ENCODE measurements at regions not wholly inside any gene's neighbourhood (a gene's known extent, or its start where the extent isn't known, plus 50 kb on each side); places are given as distances from the start of the nearest gene placed in this dataset.

GRCh38 chr5:63573380-63573779, 388.9 kb downstream of the HTR1A start:
- Histone ChIP-seq H3K27ac (no peak overlapping the region), H3K4me3 (no peak overlapping the region)

GRCh38 chr5:63572740-63573139, 389.5 kb downstream of the HTR1A start:
- no peak overlapping the region for H3K4me3 ChIP-seq
- H3K27ac ChIP-seq: no peak overlapping the region

- Histone ChIP-seq H3K4me3 (no peak overlapping the region), H3K27ac (no peak overlapping the region)
These were observed 391.5 kb downstream of the HTR1A start for GRCh38 chr5:63570752-63571151.

- H3K27ac ChIP-seq: no peak overlapping the region
- no peak overlapping the region for H3K4me3 ChIP-seq
These were observed 397.5 kb downstream of the HTR1A start for GRCh38 chr5:63564789-63565188.

GRCh38 chr5:63563008-63563917, 399.0 kb downstream of the HTR1A start:
- H3K27ac ChIP-seq: no peak overlapping the region
- no peak overlapping the region for H3K4me3 ChIP-seq

- no peak overlapping the region for H3K4me3 ChIP-seq
These were observed 406.4 kb downstream of the HTR1A start for GRCh38 chr5:63555874-63556273.

GRCh38 chr5:63554191-63554590, 408.1 kb downstream of the HTR1A start:
- Histone ChIP-seq H3K27ac (no peak overlapping the region), H3K4me3 (no peak overlapping the region)

More at GRCh38 chr5:63555874-63556273, 406.4 kb downstream of the HTR1A start:
- H3K27ac ChIP-seq: no peak overlapping the region

- H3K4me3 ChIP-seq: no peak overlapping the region
These were observed 409.2 kb downstream of the HTR1A start for GRCh38 chr5:63553073-63553472.

GRCh38 chr5:63535840-63536602, 426.2 kb downstream of the HTR1A start:
- Histone ChIP-seq H3K27ac (no peak overlapping the region), H3K4me3 (no peak overlapping the region)

More at GRCh38 chr5:63553073-63553472, 409.2 kb downstream of the HTR1A start:
- no peak overlapping the region for H3K27ac ChIP-seq

GRCh38 chr5:63524281-63524680, 438.0 kb downstream of the HTR1A start:
- no peak overlapping the region for H3K4me3 ChIP-seq
- H3K27ac ChIP-seq: no peak overlapping the region

- Histone ChIP-seq H3K4me3 (no peak overlapping the region), H3K27ac (no peak overlapping the region)
These were observed 446.2 kb downstream of the HTR1A start for GRCh38 chr5:63516006-63516405.

- no peak overlapping the region for H3K27ac ChIP-seq
- no peak overlapping the region for H3K4me3 ChIP-seq
These were observed 462.0 kb downstream of the HTR1A start for GRCh38 chr5:63500242-63500641.

- Histone ChIP-seq H3K4me3 (no peak overlapping the region), H3K27ac (no peak overlapping the region)
These were observed 467.0 kb downstream of the HTR1A start for GRCh38 chr5:63495225-63495624.

- H3K27ac ChIP-seq: no peak overlapping the region
- H3K4me3 ChIP-seq: no peak overlapping the region
These were observed 478.9 kb downstream of the HTR1A start for GRCh38 chr5:63483338-63483737.

- no peak overlapping the region for H3K27ac ChIP-seq
- H3K4me3 ChIP-seq: no peak overlapping the region
These were observed 488.8 kb downstream of the HTR1A start for GRCh38 chr5:63473335-63473967.

- no peak overlapping the region for H3K27ac ChIP-seq
- no peak overlapping the region for H3K4me3 ChIP-seq
These were observed 506.0 kb downstream of the HTR1A start for GRCh38 chr5:63456279-63456678.

- Histone ChIP-seq H3K27ac (no peak overlapping the region), H3K4me3 (no peak overlapping the region)
These were observed 511.1 kb downstream of the HTR1A start for GRCh38 chr5:63451188-63451587.

GRCh38 chr5:63439537-63439936, 522.7 kb downstream of the HTR1A start:
- no peak overlapping the region for H3K4me3 ChIP-seq
- no peak overlapping the region for H3K27ac ChIP-seq

- Histone ChIP-seq H3K4me3 (no peak overlapping the region), H3K27ac (no peak overlapping the region)
These were observed 552.5 kb downstream of the HTR1A start for GRCh38 chr5:63409737-63410136.

- Histone ChIP-seq H3K4me3 (no peak overlapping the region), H3K27ac (no peak overlapping the region)
These were observed 553.3 kb downstream of the HTR1A start for GRCh38 chr5:63408984-63409383.

Data from skin epidermis (tissue), 12 donors.